HepG2 (cell line): ENCODE measurements at regions not wholly inside any gene's neighbourhood (a gene's known extent, or its start where the extent isn't known, plus 50 kb on each side); places are given as distances from the start of the nearest gene placed in this dataset.
A peak's percentile ranks its signal among the peaks of the same experiment; 100 is the strongest.

Experiments used
- ARID3A ChIP-seq: IDR thresholded peaks from 2 replicates; pipeline ENCODE4 v1.6.1; 2012; ENCODE audit warnings: low read depth, low read length, improper control_type of control experiment
- ATF3 ChIP-seq: sonication (generic); formaldehyde crosslinking; IDR thresholded peaks from 2 replicates; pipeline ENCODE4 v1.4.0; 2020; ENCODE audit warnings: missing genetic modification reagents
- ATF7-NPFF ChIP-seq: sonication (generic); formaldehyde crosslinking; IDR thresholded peaks from 2 replicates; pipeline ENCODE4 v1.8.1; 2023; ENCODE audit warnings: mild to moderate bottlenecking, low read depth, missing genetic modification reagents, moderate library complexity
- FOXC1 ChIP-seq: sonication (generic); formaldehyde crosslinking; IDR thresholded peaks from 2 replicates; pipeline ENCODE4 v1.8.0; 2022; ENCODE audit warnings: mild to moderate bottlenecking, missing genetic modification reagents, borderline replicate concordance
- HDAC1 ChIP-seq: sonication (generic); formaldehyde crosslinking; IDR thresholded peaks from 2 replicates; pipeline ENCODE4 v1.5.1; 2020; ENCODE audit warnings: mild to moderate bottlenecking, missing genetic modification reagents
- KDM2A ChIP-seq: sonication (generic); formaldehyde crosslinking; IDR thresholded peaks from 2 replicates; pipeline ENCODE4 v1.4.0; 2020; ENCODE audit warnings: low read depth, missing genetic modification reagents, borderline replicate concordance
- KLF16 ChIP-seq, 2 experiments: sonication (generic) in 1 of 2; formaldehyde crosslinking in 1 of 2; IDR thresholded peaks; 2 replicates each; pipeline versions ENCODE4 v1.6.1 to v1.8.0; 2016 to 2023; ENCODE audit warnings: missing genetic modification reagents in 2 of 2, missing compliant biosample characterization in 1 of 2
- MATR3 ChIP-seq: sonication (generic); formaldehyde crosslinking; IDR thresholded peaks from 2 replicates; pipeline ENCODE4 v1.4.0; 2020; ENCODE audit warnings: missing genetic modification reagents
- MXI1 ChIP-seq: IDR thresholded peaks from 3 replicates; pipeline ENCODE4 v1.6.1; 2012; ENCODE audit warnings: low read depth, low read length, inconsistent platforms, borderline replicate concordance
- MYPOP ChIP-seq: sonication (generic); formaldehyde crosslinking; IDR thresholded peaks from 2 replicates; pipeline ENCODE4 v1.8.1; 2023; ENCODE audit warnings: mild to moderate bottlenecking, moderate library complexity, missing genetic modification reagents
- NONO ChIP-seq, 2 experiments: fragments of 450-650 bp in 1 of 2; sonication (generic) in 1 of 2; formaldehyde crosslinking in 1 of 2; IDR thresholded peaks in 1 of 2; conservative IDR thresholded peaks in 1 of 2; 2 replicates each; pipeline versions ENCODE4 v1.6.1 to v1.8.0; 2017 to 2022; ENCODE audit warnings: mild to moderate bottlenecking in 1 of 2, missing genetic modification reagents in 1 of 2, moderate library complexity in 1 of 2
- RFXANK ChIP-seq: IDR thresholded peaks from 2 replicates; pipeline ENCODE4 v1.6.1; 2016
- RFXAP ChIP-seq: sonication (generic); formaldehyde crosslinking; IDR thresholded peaks from 2 replicates; pipeline ENCODE4 v1.4.0; 2020; ENCODE audit warnings: missing genetic modification reagents, borderline replicate concordance
- SP1 ChIP-seq, 2 experiments: fragments of 450-650 bp in 1 of 2; sonication (generic) in 1 of 2; formaldehyde crosslinking in 1 of 2; IDR thresholded peaks; 2 replicates each; pipeline versions ENCODE4 v1.4.0 to v1.6.1; 2016 to 2020; ENCODE audit warnings: missing genetic modification reagents in 1 of 2
- TFAP4 ChIP-seq: sonication (generic); IDR thresholded peaks from 2 replicates; pipeline ENCODE4 v1.6.1; 2016; ENCODE audit warnings: low read depth, borderline replicate concordance
- TMF1 ChIP-seq: sonication (generic); formaldehyde crosslinking; IDR thresholded peaks from 2 replicates; pipeline ENCODE4 v1.8.1; 2022; ENCODE audit warnings: low read depth, missing genetic modification reagents
- ZNF260 ChIP-seq: sonication (generic); formaldehyde crosslinking; IDR thresholded peaks from 2 replicates; pipeline ENCODE4 v1.4.0; 2020; ENCODE audit warnings: missing genetic modification reagents, low read depth, mild to moderate bottlenecking, borderline replicate concordance
- ZNF350 ChIP-seq: sonication (generic); formaldehyde crosslinking; IDR thresholded peaks from 2 replicates; pipeline ENCODE4 v1.4.0; 2020; ENCODE audit warnings: mild to moderate bottlenecking, low read depth, missing genetic modification reagents, borderline replicate concordance
- ZNF558 ChIP-seq: sonication (generic); formaldehyde crosslinking; IDR thresholded peaks from 2 replicates; pipeline ENCODE4 v1.9.0; 2022; ENCODE audit warnings: mild to moderate bottlenecking, missing genetic modification reagents, borderline replicate concordance
- ZNF570 ChIP-seq: sonication (generic); formaldehyde crosslinking; IDR thresholded peaks from 2 replicates; pipeline ENCODE4 v1.4.0; 2020; ENCODE audit warnings: mild to moderate bottlenecking, missing genetic modification reagents, borderline replicate concordance
- TF ChIP-seq, protein P1 (sequence below): sonication (generic); formaldehyde crosslinking; IDR thresholded peaks from 2 replicates; pipeline ENCODE4 v1.8.1; 2023; ENCODE audit warnings: missing genetic modification reagents, mild to moderate bottlenecking, borderline replicate concordance
- TF ChIP-seq, protein P2 (sequence below): sonication (generic); formaldehyde crosslinking; conservative IDR thresholded peaks from 2 replicates; pipeline ENCODE4 v1.4.0; 2020; ENCODE audit warnings: missing genetic modification reagents
- TF ChIP-seq, protein P3 (sequence below): IDR thresholded peaks from 2 replicates; pipeline ENCODE4 v1.6.1; 2016; ENCODE audit warnings: missing genetic modification reagents, missing compliant biosample characterization

DNA sequence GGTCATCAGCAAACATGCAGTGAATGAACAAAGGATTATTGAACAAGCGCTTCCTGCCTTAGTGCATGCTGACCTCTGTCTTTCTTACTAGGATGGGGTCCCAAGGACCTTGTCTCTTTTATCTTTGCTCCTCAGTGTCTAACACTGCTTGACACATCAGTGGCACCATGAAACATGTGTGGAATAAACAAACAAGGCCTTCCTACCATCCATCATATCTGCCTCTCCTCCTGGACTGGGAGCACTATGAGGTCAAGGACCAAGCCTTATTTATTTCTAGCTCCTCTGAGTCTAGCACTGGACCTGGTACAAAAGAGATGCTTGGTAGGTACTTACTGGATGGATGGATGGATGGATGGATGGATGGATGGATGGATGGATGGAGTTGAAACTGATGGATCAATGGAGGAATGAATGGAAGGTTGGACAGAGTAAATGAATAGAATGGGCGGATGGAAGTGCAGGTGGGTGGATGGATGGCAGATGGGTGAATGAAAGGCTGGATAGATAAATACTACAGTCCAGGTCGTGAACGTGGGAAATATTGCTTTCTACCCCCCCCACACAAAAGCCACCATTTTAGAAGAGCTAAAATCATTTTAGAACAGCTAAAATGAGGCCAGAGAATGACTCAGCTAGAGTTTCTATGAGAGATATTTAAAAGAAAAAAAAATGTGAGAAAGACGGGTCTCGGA lies 104.1 kb upstream of the PTPN1 start (continued):
- TF ChIP-seq RFXAP (CRISPR knock-in tag) (0 out of 2 replicates have a peak, but pooled peaks have one; percentile 31), ZNF350 (CRISPR knock-in tag) (no peak; the same call in 1 of the 2 replicates), ATF7-NPFF (CRISPR knock-in tag) (no peak; the same call in 1 of the 2 replicates), RFXANK (CRISPR knock-in tag) (no peak), FOXC1 (no peak), MYPOP (CRISPR knock-in tag) (no peak), SP1 (IDR thresholded peaks at IDR 0.05) (no peak), SP1 (CRISPR knock-in tag; IDR thresholded peaks at IDR 0.05) (peak; percentile 45; the same call in 1 of the 2 replicates), ARID3A (no peak), HDAC1 (CRISPR knock-in tag) (peak; percentile 85; the same call in 1 of the 2 replicates), TFAP4 (peak; percentile 94), MXI1 (no peak), ZNF558 (no peak), TMF1 (CRISPR knock-in tag) (no peak), ATF3 (CRISPR knock-in tag) (peak; percentile 25; the same call in 1 of the 2 replicates), KDM2A (CRISPR knock-in tag) (peak; percentile 34; the same call in 1 of the 2 replicates), ZNF260 (CRISPR knock-in tag) (no peak), MATR3 (CRISPR knock-in tag) (no peak), NONO (IDR thresholded peaks at IDR 0.05) (no peak), NONO (CRISPR knock-in tag; conservative IDR thresholded peaks at IDR 0.05) (peak; percentile 69; the same call in 1 of the 2 replicates), ZNF570 (CRISPR knock-in tag) (no peak), KLF16 (CRISPR knock-in tag; IDR thresholded peaks at IDR 0.05) (peak in 1 of 2 experiments; percentile 40; a peak in 1 of 4 replicates)
- TF ChIP-seq, protein P1, sequence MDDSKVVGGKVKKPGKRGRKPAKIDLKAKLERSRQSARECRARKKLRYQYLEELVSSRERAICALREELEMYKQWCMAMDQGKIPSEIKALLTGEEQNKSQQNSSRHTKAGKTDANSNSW, result 0 out of 2 replicates have a peak, but pooled peaks have one; percentile 44
- TF ChIP-seq, protein P2, sequence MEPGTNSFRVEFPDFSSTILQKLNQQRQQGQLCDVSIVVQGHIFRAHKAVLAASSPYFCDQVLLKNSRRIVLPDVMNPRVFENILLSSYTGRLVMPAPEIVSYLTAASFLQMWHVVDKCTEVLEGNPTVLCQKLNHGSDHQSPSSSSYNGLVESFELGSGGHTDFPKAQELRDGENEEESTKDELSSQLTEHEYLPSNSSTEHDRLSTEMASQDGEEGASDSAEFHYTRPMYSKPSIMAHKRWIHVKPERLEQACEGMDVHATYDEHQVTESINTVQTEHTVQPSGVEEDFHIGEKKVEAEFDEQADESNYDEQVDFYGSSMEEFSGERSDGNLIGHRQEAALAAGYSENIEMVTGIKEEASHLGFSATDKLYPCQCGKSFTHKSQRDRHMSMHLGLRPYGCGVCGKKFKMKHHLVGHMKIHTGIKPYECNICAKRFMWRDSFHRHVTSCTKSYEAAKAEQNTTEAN (CRISPR knock-in tag), result peak; percentile 95
- TF ChIP-seq, protein P3, sequence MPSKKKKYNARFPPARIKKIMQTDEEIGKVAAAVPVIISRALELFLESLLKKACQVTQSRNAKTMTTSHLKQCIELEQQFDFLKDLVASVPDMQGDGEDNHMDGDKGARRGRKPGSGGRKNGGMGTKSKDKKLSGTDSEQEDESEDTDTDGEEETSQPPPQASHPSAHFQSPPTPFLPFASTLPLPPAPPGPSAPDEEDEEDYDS (CRISPR knock-in tag), result peak; percentile 82; the same call in 1 of the 2 replicates
